ENCODE measurements at regions not wholly inside any gene's neighbourhood (a gene's known extent, or its start where the extent isn't known, plus 50 kb on each side); places are given as distances from the start of the nearest gene placed in this dataset.

DNA sequence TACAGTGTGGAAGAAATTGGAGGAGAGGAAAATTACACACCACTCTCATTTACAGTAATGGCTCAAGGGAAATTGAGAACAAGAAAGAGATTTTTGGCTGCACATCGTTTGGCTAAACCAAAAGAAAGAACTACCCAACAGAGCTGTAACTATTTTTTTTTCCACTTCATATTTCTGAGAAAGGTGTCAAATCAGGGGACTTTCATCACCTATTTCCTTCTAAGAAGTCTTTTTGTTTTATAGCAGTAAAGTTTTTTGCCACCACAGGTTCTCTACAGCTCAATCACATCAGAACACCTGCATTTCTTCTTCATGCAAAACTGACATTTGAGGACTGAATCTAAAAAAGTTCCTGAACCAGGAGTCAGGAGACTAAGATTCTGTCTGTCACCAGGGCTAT, 57.5 kb upstream of the TNIP3 start:
- DNase-seq: no peak

DNA sequence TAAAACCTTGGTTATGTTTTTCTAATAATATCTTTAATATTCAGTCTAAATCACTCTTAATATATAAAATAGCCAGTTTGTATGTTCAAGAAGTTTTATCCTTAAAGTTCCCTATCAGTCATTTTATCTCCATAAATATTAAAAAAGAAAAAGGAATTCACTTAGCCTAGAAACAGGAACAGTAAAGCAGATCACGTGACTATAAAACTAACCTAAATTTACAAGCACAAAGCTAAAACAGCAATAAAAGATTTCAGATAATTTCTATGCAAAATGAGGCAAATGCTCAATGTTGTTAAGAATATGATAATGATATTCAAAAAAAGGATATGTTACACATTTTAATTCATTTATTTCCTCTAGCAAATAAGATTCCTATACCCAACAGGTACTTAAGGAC, 57.1 kb upstream of the TNIP3 start:
- DNase-seq: no peak

- no peak for DNase-seq
These were observed 56.6 kb upstream of the TNIP3 start for GRCh38 chr4:121220698-121221097.

DNA sequence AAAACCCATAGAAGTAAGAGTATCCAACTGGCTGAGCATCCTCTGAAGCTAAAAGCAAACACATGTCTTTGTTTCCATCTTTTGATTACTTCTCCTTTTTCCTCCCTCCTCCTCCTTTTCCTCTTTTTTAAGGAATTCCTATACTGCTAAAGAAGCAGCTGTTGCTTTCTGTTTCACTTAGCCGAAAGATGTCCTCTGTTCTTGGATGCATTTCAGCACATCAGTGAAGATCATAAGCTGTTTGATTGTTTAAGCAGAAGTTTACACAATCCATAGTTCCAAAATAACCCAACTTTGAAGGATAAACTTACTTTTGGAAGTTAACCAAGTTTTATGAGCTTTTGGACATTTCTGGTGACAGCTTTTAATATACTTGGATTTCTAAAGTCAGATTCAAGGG, 55.1 kb upstream of the TNIP3 start:
- no peak for DNase-seq

GRCh38 chr4:121217351-121217750, 53.2 kb upstream of the TNIP3 start:
- no peak for DNase-seq

DNA sequence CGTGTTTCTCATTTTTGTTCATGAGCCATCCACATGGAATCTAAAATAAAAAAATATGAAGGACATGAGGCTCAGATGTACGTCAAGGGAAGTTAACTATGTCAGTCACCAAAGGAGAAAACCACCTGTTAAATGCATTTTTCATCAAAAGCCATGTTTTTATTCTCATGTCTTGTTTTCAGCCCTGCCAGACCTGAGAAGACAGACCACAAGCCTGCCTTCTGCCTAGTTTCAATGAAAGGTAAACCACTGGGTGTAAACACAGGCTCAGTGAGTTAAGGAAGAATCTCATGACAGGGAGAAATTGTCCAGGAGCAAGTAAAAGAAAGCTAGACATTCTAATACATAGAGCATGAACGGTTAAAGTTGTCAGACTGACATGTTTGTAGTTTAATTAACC, 52.3 kb upstream of the TNIP3 start:
- DNase-seq: no peak

GRCh38 chr4:121213940-121214339, 49.8 kb upstream of the TNIP3 start:
- DNase-seq: no peak
